Naive thymus-derived CD8-positive, alpha-beta T cell (primary cell): ENCODE measurements at regions not wholly inside any gene's neighbourhood (a gene's known extent, or its start where the extent isn't known, plus 50 kb on each side); places are given as distances from the start of the nearest gene placed in this dataset.
A peak's percentile ranks its signal among the peaks of the same experiment; 100 is the strongest.
"Not testable (repeated sequence)": the region's sequence is repeated elsewhere in the genome, so short reads cannot be mapped to it uniquely, and the experiment has no call there.

Source experiments
- ATAC-seq, 2 donors: fragments of 150-1000 bp; cut with Tn5 transposase in 1 of 2; sonication (Bioruptor Pico), chemical (Tn5 transposase) in 1 of 2; 1 replicate in 1 of 2; 2 replicates in 1 of 2; pipeline ENCODE4 v1.10.0; 2021; ENCODE audit warnings: mild to moderate bottlenecking in 2 of 2, moderate library complexity in 2 of 2
- POLR2A ChIA-PET: fragments of 350-600 bp; sonication (Branson Sonifier 250); formaldehyde crosslinking; loops from one replicate; lab custom pipeline; 2021; ENCODE audit warnings: antibody characterized with exemption; lab: Charles Lee
- DNase-seq, 10 donors: peaks; one replicate each; pipeline versions ENCODE4 v3.0.0 to v3.0.0-alpha.2; 2020 to 2022
- H3K27ac Mint-ChIP-seq, 10 donors: one replicate each; pipeline ENCODE4 v1.8.0; 2020 to 2022; ENCODE audit warnings: mild to moderate bottlenecking in 10 of 10, mixed read lengths in 10 of 10, moderate library complexity in 4 of 10, inconsistent platforms in 1 of 10
- H3K27me3 Mint-ChIP-seq, 5 donors: one replicate each; pipeline ENCODE4 v1.8.0; 2021 to 2022; ENCODE audit warnings: mixed read lengths in 5 of 5
- H3K36me3 Mint-ChIP-seq, 3 donors: one replicate each; pipeline ENCODE4 v1.8.0; 2020 to 2022; ENCODE audit warnings: mixed read lengths in 3 of 3, mild to moderate bottlenecking in 2 of 3, inconsistent platforms in 1 of 3
- H3K4me1 Mint-ChIP-seq, 4 donors: one replicate each; pipeline ENCODE4 v1.8.0; 2021 to 2022; ENCODE audit warnings: mixed read lengths in 4 of 4
- H3K4me3 Mint-ChIP-seq, 10 donors: one replicate each; pipeline ENCODE4 v1.8.0; 2020 to 2022; ENCODE audit warnings: mild to moderate bottlenecking in 10 of 10, mixed read lengths in 10 of 10, moderate library complexity in 6 of 10, inconsistent platforms in 1 of 10
- H3K9me3 Mint-ChIP-seq, 9 donors: one replicate each; pipeline ENCODE4 v1.8.0; 2020 to 2022; ENCODE audit warnings: mixed read lengths in 9 of 9, mild to moderate bottlenecking in 3 of 9, inconsistent platforms in 1 of 9, moderate library complexity in 1 of 9

DNA sequence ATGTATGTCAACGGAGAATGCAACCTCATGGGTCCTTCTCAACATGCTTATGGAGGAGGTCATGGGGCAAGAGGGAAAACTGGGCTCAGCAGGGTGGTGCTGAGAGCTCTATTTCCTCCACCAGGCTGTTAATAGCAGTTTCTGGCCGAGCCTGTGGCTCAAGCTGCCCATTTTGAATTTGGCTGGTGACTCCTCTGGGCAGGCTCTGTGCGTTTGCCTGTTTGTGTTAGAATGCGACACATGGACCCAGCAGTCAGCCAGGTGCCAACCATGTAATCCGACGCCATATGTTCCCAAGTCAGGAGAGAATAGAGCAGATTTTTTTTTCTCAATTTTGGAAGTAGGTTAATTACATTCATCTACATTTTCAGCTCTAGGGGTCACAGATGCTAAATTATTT lies 387.7 kb upstream of the CLINT1 start:
- Mint-ChIP-seq H3K9me3 (no peaks in the 10 kb centered on the region), H3K4me1 (peaks cover 0 to 2% (median 0%) of the 10 kb centered on the region in 4 donors), H3K27ac (no peak overlapping the region), H3K4me3 (no peak overlapping the region), H3K36me3 (no peaks in the 10 kb centered on the region), H3K27me3 (peaks cover 0 to 3% (median 0%) of the 10 kb centered on the region in 5 donors)
- DNase-seq (no peak), ATAC-seq (no peak)
- POLR2A ChIA-PET = no interaction called here

GRCh38 chr5:158245513-158245912 lies 386.6 kb upstream of the CLINT1 start:
- Mint-ChIP-seq H3K4me3 (no peak overlapping the region), H3K36me3 (no peaks in the 10 kb centered on the region), H3K9me3 (no peaks in the 10 kb centered on the region), H3K27me3 (no peaks in the 10 kb centered on the region), H3K4me1 (peaks cover 0 to 2% (median 0%) of the 10 kb centered on the region in 4 donors), H3K27ac (no peak overlapping the region)
- DNase-seq = no peak
- no peak for ATAC-seq
- POLR2A ChIA-PET = no interaction called here

DNA sequence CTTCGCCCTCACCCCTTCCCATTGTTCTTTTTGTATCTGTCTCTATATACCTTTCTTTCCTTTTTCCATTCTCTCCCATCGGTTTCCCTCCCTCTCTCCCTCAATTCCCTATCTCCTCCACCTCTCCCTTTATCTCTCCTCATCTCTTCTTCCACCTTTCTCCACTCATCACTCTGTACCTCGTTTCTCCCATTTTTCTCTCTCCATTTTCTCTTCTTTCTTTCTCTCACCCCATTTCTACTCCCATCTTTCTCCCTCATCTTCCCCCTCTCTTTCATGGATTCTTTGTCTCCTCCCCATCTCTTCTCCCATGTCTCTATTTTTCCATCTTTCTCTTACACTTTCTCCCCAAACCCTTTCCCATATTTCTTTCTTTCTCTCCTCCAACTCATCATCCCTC lies 385.9 kb upstream of the CLINT1 start:
- no peak for DNase-seq
- Mint-ChIP-seq H3K27ac (no peak overlapping the region), H3K36me3 (no peaks in the 10 kb centered on the region), H3K9me3 (no peaks in the 10 kb centered on the region), H3K4me1 (peaks cover 0 to 2% (median 0%) of the 10 kb centered on the region in 4 donors), H3K4me3 (no peak overlapping the region), H3K27me3 (no peaks in the 10 kb centered on the region)
- no peak for ATAC-seq
- POLR2A ChIA-PET = no interaction called here

DNA sequence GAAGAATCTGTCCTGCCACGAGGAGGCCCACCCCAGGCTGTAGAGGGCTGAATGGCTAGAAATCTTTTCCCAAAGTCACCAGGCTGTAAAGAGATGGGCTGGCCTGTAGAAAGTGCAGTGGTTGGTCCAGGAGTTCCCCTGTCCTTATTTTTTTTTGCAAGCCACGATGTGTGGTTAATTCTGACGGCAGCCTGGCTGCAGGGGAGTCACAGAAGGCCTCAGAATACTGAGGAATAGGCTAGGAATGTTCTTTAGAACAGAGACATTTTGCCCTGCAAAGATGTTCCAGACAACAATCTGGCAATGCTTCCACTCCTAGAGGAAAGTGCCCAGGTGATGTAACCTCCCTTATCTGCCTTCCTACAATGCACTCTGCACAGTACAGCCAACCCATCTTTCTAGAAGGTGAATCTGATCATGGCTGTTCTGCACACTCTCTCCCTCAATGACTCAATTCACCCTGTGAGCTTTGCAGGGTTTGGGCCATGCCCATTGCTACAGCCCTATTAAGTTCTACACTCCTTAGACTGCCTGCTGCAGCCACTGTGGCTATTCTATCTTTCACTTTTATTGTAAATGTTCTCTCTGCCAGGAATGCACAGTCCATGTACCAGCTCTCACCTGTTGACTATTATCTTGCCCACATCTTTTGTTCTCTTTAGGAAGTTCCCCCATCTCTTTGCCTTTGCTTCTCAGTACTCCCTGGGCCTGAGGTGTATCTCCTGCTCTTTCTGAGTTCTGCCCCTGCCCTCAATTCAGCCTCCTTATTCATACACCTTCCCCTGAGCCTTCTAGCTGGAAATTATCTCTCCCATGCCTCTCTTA lies 377.8 kb upstream of the CLINT1 start:
- H3K36me3 Mint-ChIP-seq = no peaks in the 10 kb centered on the region
- H3K27me3 Mint-ChIP-seq = no peaks in the 10 kb centered on the region
- POLR2A ChIA-PET = no interaction called here
- DNase-seq (no peak), ATAC-seq (no peak)
- peaks cover 0 to 3% (median 0%) of the 10 kb centered on the region in 9 donors for H3K9me3 Mint-ChIP-seq
- H3K4me1 Mint-ChIP-seq = peaks cover 8 to 19% (median 17%) of the 10 kb centered on the region in 4 donors
- H3K4me3 Mint-ChIP-seq = no peak overlapping the region
- H3K27ac Mint-ChIP-seq = no peak overlapping the region

DNA sequence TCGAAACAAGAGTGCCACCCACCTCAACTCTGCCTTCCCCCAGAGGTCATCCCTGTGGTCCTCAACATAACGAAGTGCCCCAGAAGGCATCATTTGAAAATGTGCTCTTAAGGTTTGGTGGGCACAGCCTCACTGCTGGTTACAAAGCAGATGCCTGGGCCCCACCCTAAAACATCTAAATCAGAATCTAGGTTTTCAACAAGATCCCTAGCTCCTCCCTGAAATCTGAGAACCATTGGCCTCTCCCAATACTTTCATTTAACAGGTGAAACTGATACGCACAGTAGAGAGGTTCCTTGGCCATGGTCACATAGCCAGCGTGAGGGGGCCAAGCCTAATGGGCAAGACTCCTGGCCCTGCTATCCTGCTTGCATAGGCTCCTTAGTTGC lies 376.2 kb upstream of the CLINT1 start:
- POLR2A ChIA-PET = no interaction called here
- DNase-seq = no peak
- Mint-ChIP-seq H3K27ac (no peak overlapping the region), H3K36me3 (peaks cover 0 to 2% (median 0%) of the 10 kb centered on the region in 3 donors), H3K27me3 (no peaks in the 10 kb centered on the region), H3K4me3 (peak overlapping the region in 2 of 10 donors; percentile 11 to 15), H3K4me1 (peaks cover 8 to 19% (median 17%) of the 10 kb centered on the region in 4 donors), H3K9me3 (peaks cover 0 to 3% (median 0%) of the 10 kb centered on the region in 9 donors)
- no peak for ATAC-seq

DNA sequence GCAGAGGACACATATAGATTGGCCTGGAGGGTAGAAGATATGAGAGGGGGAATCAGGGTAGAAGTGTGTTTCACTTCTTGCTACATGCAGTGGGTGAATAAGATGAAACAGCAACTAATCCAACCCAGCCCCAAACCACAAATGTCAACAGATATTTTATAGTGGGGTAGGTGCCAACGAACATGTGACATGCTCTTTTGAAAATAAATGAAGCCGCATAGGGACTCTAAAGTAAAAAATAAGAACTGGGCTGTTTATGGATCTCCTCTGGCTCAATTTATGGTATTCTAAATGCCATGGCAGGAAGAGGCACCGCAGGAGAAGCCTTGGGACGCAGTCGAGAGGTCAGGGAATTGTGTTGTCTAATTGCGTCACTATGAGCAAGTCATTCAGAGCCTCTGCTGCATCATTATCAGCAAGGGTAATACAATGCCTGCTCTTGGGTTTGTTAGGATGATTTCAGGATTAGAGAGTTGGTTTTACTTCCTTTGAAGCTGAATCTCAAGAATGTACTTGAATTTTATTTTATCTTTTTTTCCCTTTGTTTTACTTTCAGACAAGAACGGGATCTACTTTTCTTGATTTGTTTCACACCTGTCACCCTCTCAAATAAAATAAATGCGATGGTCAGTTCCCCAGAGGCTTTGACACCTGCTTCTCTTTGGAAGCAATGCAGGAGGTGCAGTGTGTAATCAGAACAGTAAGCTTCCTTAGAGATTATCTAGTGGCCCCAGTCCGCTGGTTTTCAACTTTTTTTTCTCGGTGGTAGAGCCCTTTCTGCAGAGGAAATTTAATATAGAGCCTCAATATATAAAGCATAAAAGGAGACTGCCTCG lies 375.6 kb upstream of the CLINT1 start:
- Mint-ChIP-seq H3K4me1 (peaks cover 8 to 19% (median 17%) of the 10 kb centered on the region in 4 donors), H3K9me3 (peaks cover 0 to 3% (median 0%) of the 10 kb centered on the region in 9 donors), H3K36me3 (peaks cover 0 to 2% (median 0%) of the 10 kb centered on the region in 3 donors), H3K4me3 (peak overlapping the region in 8 of 10 donors; percentile 2 to 42 (median 22)), H3K27ac (peak overlapping the region in 3 of 10 donors; percentile 3 to 16 (median 10)), H3K27me3 (no peaks in the 10 kb centered on the region)
- ATAC-seq = peak in 1 of 2 donors; percentile 54
- DNase-seq = peak in 2 of 10 donors; percentile 15 to 47
- POLR2A ChIA-PET = no interaction called here

DNA sequence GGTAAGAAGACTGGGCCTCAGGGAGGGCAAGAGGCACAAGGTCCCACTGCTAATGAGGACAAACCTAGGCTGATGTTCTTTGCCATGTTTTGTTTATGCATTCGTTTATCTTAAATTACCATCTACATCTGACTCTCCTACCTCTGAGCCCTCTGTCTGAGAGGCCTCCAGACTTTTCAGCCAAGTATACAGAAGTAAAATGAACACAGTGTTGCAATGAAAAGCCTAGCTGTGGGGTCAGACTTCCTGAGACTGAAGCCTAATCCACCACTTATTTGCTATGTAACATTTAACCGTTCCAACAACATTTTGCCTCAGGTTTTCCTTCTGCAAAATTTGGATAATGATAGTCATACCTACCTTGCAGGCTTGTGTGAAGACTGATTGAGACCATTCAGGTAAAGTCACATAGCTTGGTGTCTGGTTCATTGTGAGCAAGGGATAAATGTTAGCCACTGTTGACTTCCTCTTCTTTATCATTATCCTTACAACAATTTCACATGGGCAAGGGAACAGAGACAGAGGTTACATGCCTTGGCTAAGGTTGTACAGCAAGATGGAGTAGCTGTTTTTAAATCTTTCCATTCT lies 374.9 kb upstream of the CLINT1 start:
- H3K9me3 Mint-ChIP-seq = peaks cover 0 to 3% (median 0%) of the 10 kb centered on the region in 9 donors
- DNase-seq = no peak
- H3K4me1 Mint-ChIP-seq = peaks cover 8 to 19% (median 17%) of the 10 kb centered on the region in 4 donors
- peaks cover 0 to 2% (median 0%) of the 10 kb centered on the region in 3 donors for H3K36me3 Mint-ChIP-seq
- peak overlapping the region in 2 of 10 donors; percentile 15 to 17 for H3K4me3 Mint-ChIP-seq
- no peak for ATAC-seq
- peak overlapping the region in 1 of 10 donors; percentile 10 for H3K27ac Mint-ChIP-seq
- POLR2A ChIA-PET = no interaction called here
- no peaks in the 10 kb centered on the region for H3K27me3 Mint-ChIP-seq

DNA sequence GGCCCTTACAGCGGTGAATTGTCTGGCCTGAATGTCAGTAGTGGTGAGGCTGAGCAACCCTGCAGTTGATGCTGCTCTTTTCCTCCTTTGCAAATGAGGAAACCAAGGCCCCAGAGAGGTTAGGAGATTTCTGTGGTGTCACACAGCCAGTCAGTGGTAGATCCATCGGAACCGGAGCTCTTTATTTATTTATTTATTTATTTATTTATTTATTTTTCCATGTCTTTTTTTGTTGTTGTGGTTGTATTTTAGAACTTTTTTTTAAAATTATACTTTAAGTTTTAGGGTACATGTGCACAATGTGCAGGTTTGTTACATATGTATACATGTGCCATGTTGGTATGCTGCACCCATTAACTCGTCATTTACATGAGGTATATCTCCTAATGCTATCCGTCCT lies 368.4 kb upstream of the CLINT1 start:
- H3K4me3 Mint-ChIP-seq, H3K27me3 Mint-ChIP-seq, H3K4me1 Mint-ChIP-seq, ATAC-seq, POLR2A ChIA-PET, H3K36me3 Mint-ChIP-seq, H3K27ac Mint-ChIP-seq, DNase-seq: not testable (repeated sequence)
- H3K9me3 Mint-ChIP-seq = peaks cover 0 to 15% (median 3%) of the 10 kb centered on the region in 9 donors

DNA sequence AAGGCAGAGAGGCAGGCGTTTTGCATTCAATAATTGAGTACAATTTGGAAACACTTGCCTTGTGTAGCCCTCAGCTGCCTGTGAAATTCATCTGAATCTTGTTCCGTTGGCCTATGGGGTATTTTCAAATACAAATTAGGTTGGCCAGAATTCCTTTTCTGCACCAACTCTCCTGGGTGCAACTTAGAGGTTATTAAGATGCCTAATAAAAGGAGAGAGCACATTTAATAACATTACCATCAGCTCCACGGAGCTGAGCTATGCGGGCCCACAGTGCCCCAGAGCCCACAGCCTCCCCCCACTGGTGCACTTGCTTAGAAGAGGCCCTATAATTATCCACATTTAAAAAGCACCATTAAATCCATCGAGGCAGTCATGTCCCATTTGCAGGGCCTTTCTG lies 367.6 kb upstream of the CLINT1 start:
- POLR2A ChIA-PET = interaction anchor here (0.7 kb wide), 1 partner anchor 377 kb away, joined by 3 read pairs; no protein-coding TSS in a partner anchor
- Mint-ChIP-seq H3K9me3 (peaks cover 0 to 15% (median 2%) of the 10 kb centered on the region in 9 donors), H3K27me3 (peaks cover 0 to 8% (median 2%) of the 10 kb centered on the region in 5 donors), H3K4me1 (peaks cover 0 to 6% (median 0%) of the 10 kb centered on the region in 4 donors), H3K27ac (no peak overlapping the region), H3K36me3 (peaks cover 0 to 9% (median 0%) of the 10 kb centered on the region in 3 donors), H3K4me3 (no peak overlapping the region)
- ATAC-seq = no peak
- no peak for DNase-seq

DNA sequence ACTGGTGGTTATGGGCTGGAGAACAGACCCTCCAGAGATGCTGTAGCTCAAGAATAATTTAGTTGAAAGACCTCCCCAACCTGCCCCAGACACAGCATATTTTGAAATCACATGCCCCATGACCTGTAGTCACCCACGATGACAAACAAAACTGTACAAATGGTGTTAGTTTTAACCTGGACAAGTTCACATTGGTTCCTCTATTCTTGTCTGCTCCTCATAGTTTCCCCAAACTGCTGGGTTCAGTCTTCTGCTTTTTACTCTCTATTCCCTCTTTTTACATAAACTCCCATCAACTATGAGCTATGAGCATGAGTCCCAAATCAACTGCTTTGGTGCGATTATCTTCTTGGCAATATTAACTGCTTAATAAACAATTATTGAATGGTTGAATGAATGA lies 365.3 kb upstream of the CLINT1 start:
- peaks cover 0 to 7% (median 0%) of the 10 kb centered on the region in 3 donors for H3K36me3 Mint-ChIP-seq
- H3K27ac Mint-ChIP-seq = no peak overlapping the region
- ATAC-seq = no peak

GRCh38 chr5:158223054-158223600 lies 364.2 kb upstream of the CLINT1 start:
- H3K4me3 Mint-ChIP-seq = no peak overlapping the region
- ATAC-seq (no peak), DNase-seq (no peak)
- H3K36me3 Mint-ChIP-seq = peaks cover 0 to 7% (median 0%) of the 10 kb centered on the region in 3 donors
- H3K9me3 Mint-ChIP-seq = peaks cover 0 to 19% (median 2%) of the 10 kb centered on the region in 9 donors
- H3K27me3 Mint-ChIP-seq = peaks cover 0 to 8% (median 2%) of the 10 kb centered on the region in 5 donors
- H3K4me1 Mint-ChIP-seq = peaks cover 0 to 6% (median 0%) of the 10 kb centered on the region in 4 donors
- POLR2A ChIA-PET = no interaction called here
- no peak overlapping the region for H3K27ac Mint-ChIP-seq

More for the DNA sequence above, 365.3 kb upstream of the CLINT1 start:
- peaks cover 0 to 8% (median 2%) of the 10 kb centered on the region in 5 donors for H3K27me3 Mint-ChIP-seq
- POLR2A ChIA-PET = no interaction called here
- peaks cover 0 to 6% (median 0%) of the 10 kb centered on the region in 4 donors for H3K4me1 Mint-ChIP-seq
- no peak overlapping the region for H3K4me3 Mint-ChIP-seq
- DNase-seq = no peak
- peaks cover 0 to 15% (median 2%) of the 10 kb centered on the region in 9 donors for H3K9me3 Mint-ChIP-seq

DNA sequence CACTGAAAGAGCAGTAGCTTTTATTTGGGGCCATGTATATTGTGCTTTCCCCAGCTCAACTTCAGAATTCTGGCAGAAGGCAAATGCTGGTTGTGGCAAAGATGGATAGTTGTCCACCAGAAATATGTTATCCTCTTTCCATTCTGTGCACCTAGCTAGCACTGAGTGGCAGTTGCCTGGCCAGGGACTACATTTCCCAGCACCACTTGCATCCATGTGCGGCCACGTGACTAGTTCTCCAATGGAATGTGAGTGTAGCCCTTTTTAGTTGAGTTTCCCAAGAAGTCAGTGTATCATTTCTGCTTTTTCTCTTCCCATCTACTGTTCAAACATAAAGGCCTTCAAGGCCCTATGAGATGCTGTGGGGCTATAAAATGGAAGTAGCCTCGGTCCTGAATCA lies 354.0 kb upstream of the CLINT1 start:
- no peaks in the 10 kb centered on the region for H3K36me3 Mint-ChIP-seq
- H3K4me3 Mint-ChIP-seq = no peak overlapping the region
- H3K27me3 Mint-ChIP-seq = no peaks in the 10 kb centered on the region
- H3K4me1 Mint-ChIP-seq = peaks cover 0 to 4% (median 0%) of the 10 kb centered on the region in 4 donors
- no peak overlapping the region for H3K27ac Mint-ChIP-seq
- H3K9me3 Mint-ChIP-seq = peaks cover 0 to 8% (median 0%) of the 10 kb centered on the region in 9 donors
- ATAC-seq (no peak), DNase-seq (no peak)
- POLR2A ChIA-PET = no interaction called here
